ENCODE measurements at regions not wholly inside any gene's neighbourhood (a gene's known extent, or its start where the extent isn't known, plus 50 kb on each side); places are given as distances from the start of the nearest gene placed in this dataset.
"Not testable (repeated sequence)": the region's sequence is repeated elsewhere in the genome, so short reads cannot be mapped to it uniquely, and the experiment has no call there.

GRCh38 chr12:5102261-5102789 is 58.6 kb downstream of the KCNA5 start:
- H3K36me3 ChIP-seq (ENCODE audit: low read depth), result no peaks in the 10 kb centered on the region
- intact Hi-C loops (cut with DNase I, micrococcal nuclease), result no loop called here
- ATAC-seq (no peak), DNase-seq (no peak)
- no peak overlapping the region for H3K4me3 ChIP-seq
- no peaks in the 10 kb centered on the region for H3K9me3 ChIP-seq
- H3K4me1 ChIP-seq (ENCODE audit: low read depth), result no peaks in the 10 kb centered on the region
- no peak for TF ChIP-seq CTCF (IDR thresholded peaks at IDR 0.05)

DNA sequence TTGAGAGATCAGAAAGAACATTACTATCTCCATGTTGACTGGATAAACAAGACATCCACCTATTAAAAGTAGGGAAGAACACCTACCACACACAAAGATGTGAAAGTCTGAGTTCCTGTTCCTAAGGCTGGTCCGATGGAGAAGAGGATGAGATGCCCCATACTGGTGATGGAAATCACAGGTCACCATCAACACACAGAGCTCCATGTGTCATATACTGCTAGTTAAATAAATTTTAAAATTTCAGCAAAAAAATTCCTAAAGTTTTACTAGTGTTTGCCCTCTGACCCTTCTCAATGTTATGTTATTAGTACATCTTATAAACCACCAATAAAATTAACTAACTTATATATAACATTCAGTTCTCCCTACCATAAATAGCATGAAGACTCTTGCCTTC is 59.1 kb downstream of the KCNA5 start:
- TF ChIP-seq CTCF (IDR thresholded peaks at IDR 0.05), result no peak
- no peak overlapping the region for H3K4me3 ChIP-seq
- intact Hi-C loops (cut with DNase I, micrococcal nuclease), result no loop called here
- ATAC-seq (no peak), DNase-seq (no peak)
- no peaks in the 10 kb centered on the region for H3K4me1 ChIP-seq (ENCODE audit: low read depth)
- no peaks in the 10 kb centered on the region for H3K9me3 ChIP-seq
- H3K36me3 ChIP-seq (ENCODE audit: low read depth), result no peaks in the 10 kb centered on the region

DNA sequence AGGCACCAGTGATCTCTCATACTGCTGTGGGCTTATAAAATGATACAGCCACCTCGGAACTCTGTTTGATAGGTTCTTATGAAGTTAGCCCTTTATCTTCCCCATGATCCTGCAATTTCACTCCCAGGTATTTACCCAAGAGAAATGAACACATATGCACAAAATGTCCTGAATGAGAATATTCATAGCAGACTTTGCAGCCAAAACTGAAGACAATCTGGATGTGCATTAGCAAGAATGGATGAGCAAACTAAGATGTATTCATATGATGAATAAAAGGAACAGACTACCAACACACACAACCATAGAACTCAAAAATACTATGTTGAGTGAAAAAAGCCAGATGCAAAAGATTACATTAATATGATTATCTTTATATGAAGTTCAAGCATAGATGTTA is 66.7 kb downstream of the KCNA5 start:
- DNase-seq, result no peak
- Histone ChIP-seq H3K4me1 (ENCODE audit: low read depth) (no peaks in the 10 kb centered on the region), H3K4me3 (no peak overlapping the region), H3K9me3 (no peaks in the 10 kb centered on the region), H3K36me3 (ENCODE audit: low read depth) (no peaks in the 10 kb centered on the region)
- intact Hi-C loops (cut with DNase I, micrococcal nuclease), result no loop called here
- TF ChIP-seq CTCF (IDR thresholded peaks at IDR 0.05), result no peak
- ATAC-seq, result no peak

DNA sequence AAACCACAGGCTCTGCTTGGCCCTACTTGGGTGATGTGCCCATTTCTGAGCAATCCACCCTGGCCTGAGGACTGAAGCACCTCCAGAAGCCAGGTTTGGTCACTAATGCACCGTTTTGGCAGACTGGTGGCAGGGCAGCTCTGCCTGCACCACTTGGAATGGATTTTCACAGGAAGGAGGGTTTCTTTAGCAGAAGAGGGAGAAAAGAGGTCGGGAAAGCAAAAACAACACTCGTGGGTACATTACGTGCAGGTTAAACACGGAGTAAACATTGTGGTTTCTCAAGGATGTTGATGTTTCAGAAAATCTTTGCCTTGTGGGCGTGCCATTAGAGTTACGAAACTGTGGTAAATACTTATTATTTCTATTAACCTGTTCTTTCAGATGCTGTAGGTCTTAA is 70.8 kb downstream of the KCNA5 start:
- no peak for DNase-seq
- no peaks in the 10 kb centered on the region for H3K36me3 ChIP-seq (ENCODE audit: low read depth)
- TF ChIP-seq CTCF (IDR thresholded peaks at IDR 0.05), result no peak
- H3K4me3 ChIP-seq, result no peak overlapping the region
- intact Hi-C loops (cut with DNase I, micrococcal nuclease), result no loop called here
- H3K4me1 ChIP-seq (ENCODE audit: low read depth), result no peaks in the 10 kb centered on the region
- ATAC-seq, result no peak
- no peaks in the 10 kb centered on the region for H3K9me3 ChIP-seq

- H3K9me3 ChIP-seq; H3K4me3 ChIP-seq; H3K4me1 ChIP-seq (ENCODE audit: low read depth); DNase-seq; H3K36me3 ChIP-seq (ENCODE audit: low read depth); ATAC-seq; intact Hi-C loops (cut with DNase I, micrococcal nuclease): not testable (repeated sequence)
Observed at GRCh38 chr12:5121784-5122183, 78.1 kb downstream of the KCNA5 start.

DNA sequence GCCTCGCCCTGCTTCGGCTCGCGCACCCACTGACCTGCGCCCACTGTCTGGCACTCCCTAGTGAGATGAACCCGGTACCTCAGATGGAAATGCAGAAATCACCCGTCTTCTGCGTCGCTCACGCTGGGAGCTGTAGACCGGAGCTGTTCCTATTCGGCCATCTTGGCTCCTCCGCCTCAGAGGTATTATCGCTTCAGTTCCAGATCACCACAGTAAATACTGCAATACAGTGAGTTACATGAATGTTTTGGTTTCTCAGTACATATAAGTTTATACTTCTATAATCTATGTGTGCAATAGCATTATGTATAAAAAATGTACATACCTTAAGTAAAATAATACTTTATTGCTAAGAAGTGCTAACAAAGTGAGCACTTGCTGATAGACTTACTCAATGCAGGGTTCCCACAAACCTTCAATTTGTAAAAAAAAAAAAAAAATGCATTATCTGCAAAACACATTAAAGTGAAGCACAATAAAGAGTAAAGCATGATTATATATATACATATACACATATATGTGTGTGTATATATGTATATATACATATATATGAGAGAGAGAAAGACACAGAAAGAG is 78.7 kb downstream of the KCNA5 start:
- not testable (repeated sequence) for H3K9me3 ChIP-seq

DNA sequence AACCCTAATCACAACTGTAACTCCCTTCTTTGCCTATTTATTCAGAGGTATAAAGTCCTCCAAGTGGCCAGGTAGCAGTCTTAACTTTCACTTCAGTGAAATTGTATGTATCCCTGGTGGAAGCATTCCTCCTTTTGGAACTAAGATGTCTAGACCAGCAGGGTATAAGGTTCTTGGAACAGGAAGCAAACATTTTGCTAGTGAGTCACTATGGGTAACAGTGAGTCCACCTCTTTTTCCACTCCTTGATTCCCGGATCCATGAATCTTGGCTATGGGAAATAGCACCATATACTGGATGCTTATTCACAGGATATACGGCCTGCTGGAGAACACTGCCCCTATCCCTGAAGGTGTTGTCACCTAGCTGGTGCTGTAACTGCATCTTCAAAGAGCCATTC is 80.2 kb downstream of the KCNA5 start:
- intact Hi-C loops (cut with DNase I, micrococcal nuclease), result no loop called here
- no peak overlapping the region for H3K4me3 ChIP-seq
- no peaks in the 10 kb centered on the region for H3K4me1 ChIP-seq (ENCODE audit: low read depth)
- TF ChIP-seq CTCF (IDR thresholded peaks at IDR 0.05), result no peak
- no peaks in the 10 kb centered on the region for H3K36me3 ChIP-seq (ENCODE audit: low read depth)
- no peak for DNase-seq
- ATAC-seq, result no peak
- no peaks in the 10 kb centered on the region for H3K9me3 ChIP-seq

More for the DNA sequence above, 78.7 kb downstream of the KCNA5 start:
- intact Hi-C loops (cut with DNase I, micrococcal nuclease); H3K4me3 ChIP-seq; H3K4me1 ChIP-seq (ENCODE audit: low read depth); DNase-seq; ATAC-seq; H3K36me3 ChIP-seq (ENCODE audit: low read depth): not testable (repeated sequence)

Measured in mucosa of descending colon (tissue), 3 donors.